ENCODE measurements at regions not wholly inside any gene's neighbourhood (a gene's known extent, or its start where the extent isn't known, plus 50 kb on each side); places are given as distances from the start of the nearest gene placed in this dataset.
"Not testable (repeated sequence)": the region's sequence is repeated elsewhere in the genome, so short reads cannot be mapped to it uniquely, and the experiment has no call there.

DNA sequence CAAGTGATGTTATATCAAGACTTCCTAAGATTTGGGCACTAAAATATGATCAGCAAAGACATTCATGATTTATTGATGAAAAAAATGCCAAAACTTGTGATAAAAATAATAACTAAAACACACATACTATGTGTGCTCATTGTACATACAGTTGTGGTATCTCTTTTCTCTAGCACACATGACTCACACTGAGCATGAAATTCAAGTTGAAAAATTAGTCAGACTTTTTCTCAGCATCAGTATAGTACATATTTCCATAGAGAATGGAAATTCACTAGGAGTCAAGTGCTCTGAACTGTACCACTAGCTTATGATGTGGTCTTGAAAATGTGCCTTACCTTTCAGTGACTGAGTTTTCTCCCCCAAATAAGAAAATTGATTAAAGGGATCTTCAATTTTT lies 471.8 kb upstream of the FLRT2 start:
- DNase-seq (ENCODE audit: low read depth): no peak
- TF ChIP-seq, protein P1, sequence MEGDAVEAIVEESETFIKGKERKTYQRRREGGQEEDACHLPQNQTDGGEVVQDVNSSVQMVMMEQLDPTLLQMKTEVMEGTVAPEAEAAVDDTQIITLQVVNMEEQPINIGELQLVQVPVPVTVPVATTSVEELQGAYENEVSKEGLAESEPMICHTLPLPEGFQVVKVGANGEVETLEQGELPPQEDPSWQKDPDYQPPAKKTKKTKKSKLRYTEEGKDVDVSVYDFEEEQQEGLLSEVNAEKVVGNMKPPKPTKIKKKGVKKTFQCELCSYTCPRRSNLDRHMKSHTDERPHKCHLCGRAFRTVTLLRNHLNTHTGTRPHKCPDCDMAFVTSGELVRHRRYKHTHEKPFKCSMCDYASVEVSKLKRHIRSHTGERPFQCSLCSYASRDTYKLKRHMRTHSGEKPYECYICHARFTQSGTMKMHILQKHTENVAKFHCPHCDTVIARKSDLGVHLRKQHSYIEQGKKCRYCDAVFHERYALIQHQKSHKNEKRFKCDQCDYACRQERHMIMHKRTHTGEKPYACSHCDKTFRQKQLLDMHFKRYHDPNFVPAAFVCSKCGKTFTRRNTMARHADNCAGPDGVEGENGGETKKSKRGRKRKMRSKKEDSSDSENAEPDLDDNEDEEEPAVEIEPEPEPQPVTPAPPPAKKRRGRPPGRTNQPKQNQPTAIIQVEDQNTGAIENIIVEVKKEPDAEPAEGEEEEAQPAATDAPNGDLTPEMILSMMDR (IDR thresholded peaks at IDR 0.05; ENCODE audit: insufficient read depth, low read depth, low read length, missing control alignments): no peak
- no peak overlapping the region for H3K4me3 ChIP-seq (ENCODE audit: low read depth, low read length)

DNA sequence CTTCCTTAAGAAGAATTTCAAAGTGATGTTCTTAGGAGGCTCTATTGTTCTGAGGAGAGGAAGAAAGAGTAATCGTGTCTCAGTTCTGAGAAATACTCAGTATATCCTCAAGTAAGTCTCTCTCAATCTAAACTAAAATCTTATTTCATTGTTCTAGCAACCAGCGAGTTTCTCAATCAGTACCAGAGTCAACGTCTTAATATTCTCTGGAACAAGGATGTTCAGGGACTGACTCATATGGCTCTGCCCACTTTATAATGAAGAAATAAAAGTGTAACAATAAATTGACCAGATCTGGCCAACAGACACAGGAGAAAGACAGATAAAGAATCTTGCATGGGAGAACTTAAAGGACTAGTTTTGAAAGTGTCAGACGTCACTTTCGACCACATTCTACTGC lies 469.8 kb upstream of the FLRT2 start:
- TF ChIP-seq, protein P1 (IDR thresholded peaks at IDR 0.05; ENCODE audit: insufficient read depth, low read depth, low read length, missing control alignments): no peak
- no peak for DNase-seq (ENCODE audit: low read depth)
- no peak overlapping the region for H3K4me3 ChIP-seq (ENCODE audit: low read depth, low read length)

DNA sequence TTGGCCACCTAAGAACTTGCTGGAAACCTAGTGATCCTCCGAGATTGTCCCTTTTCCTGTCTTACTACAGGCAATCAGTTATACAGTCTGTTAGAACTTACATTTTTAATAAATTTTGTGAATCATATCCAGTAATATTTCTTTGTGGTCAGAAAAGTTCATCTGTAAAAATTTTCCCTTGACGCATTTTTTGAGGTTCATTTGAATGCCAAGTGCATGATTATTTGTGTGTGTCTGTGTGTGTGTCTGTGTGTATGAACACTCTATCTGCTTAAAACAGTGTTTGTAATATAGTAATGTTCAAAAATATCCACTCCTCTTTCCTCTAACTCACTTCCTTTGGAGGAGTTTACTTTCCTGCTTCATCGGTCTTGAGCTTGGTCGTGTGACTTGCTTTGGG lies 468.7 kb upstream of the FLRT2 start:
- no peak for DNase-seq (ENCODE audit: low read depth)
- no peak overlapping the region for H3K4me3 ChIP-seq (ENCODE audit: low read depth, low read length)
- TF ChIP-seq, protein P1 (IDR thresholded peaks at IDR 0.05; ENCODE audit: insufficient read depth, low read depth, low read length, missing control alignments): no peak

DNA sequence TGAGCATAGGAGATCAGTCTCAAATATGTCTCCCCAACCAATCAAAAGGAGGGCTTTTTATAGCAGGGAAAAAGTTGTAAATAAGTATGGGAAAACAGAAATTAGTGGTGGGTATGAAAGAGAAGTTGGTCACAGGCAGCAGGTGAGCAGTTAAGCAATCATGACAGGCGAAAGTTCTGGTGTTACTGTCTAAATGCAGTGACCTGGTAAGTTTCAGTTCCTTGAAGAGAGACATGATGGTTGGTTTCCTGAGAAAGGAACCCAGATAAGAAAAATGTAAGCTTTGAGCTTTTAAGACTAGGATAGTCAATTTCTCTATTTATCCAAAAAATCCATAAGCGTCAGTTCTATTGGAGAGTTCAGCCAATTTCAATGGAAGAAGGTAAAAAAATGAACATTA lies 466.2 kb upstream of the FLRT2 start:
- DNase-seq (ENCODE audit: low read depth): no peak
- TF ChIP-seq, protein P1 (IDR thresholded peaks at IDR 0.05; ENCODE audit: insufficient read depth, low read depth, low read length, missing control alignments): no peak
- H3K4me3 ChIP-seq (ENCODE audit: low read depth, low read length): no peak overlapping the region

DNA sequence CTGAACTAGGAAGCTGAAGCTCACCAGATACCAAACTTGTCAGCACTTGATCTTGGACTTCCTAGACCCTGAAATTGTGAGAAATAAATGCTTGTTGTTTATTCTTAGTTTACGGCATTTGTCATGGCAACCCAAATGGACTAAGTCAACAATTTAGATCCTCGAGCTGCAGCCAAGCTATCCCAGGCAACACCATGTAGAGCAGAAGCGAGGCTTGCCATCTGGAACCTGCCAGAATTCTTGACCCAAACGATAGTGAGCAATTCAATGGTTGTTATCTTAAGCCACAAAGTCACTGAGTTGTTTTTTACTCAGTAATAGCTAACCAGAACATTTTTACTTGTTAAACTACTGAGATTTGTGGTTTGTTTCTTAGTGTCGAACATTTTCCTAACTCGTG lies 458.5 kb upstream of the FLRT2 start:
- no peak overlapping the region for H3K4me3 ChIP-seq (ENCODE audit: low read depth, low read length)
- DNase-seq (ENCODE audit: low read depth): no peak
- TF ChIP-seq, protein P1 (IDR thresholded peaks at IDR 0.05; ENCODE audit: insufficient read depth, low read depth, low read length, missing control alignments): no peak

DNA sequence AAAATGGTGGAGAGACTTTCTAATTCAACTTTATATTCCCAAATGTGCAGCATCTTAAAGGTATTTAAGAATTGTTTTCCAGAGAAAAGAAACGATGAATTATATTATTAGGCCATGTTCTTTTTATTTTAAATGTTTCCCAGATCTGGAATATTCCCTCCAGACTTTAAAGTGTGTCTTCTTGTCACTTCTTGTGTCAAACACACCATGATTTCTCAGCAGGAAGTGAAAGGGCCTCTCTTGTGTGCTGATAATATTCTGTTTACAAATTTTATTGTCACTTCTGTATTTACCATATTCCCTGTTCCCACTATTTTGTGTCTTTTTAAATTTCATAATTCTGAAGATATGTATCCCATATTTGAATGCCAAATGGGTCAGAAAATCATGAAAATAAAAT lies 455.0 kb upstream of the FLRT2 start:
- TF ChIP-seq, protein P1 (IDR thresholded peaks at IDR 0.05; ENCODE audit: insufficient read depth, low read depth, low read length, missing control alignments): no peak
- H3K4me3 ChIP-seq (ENCODE audit: low read depth, low read length): no peak overlapping the region
- DNase-seq (ENCODE audit: low read depth): no peak

DNA sequence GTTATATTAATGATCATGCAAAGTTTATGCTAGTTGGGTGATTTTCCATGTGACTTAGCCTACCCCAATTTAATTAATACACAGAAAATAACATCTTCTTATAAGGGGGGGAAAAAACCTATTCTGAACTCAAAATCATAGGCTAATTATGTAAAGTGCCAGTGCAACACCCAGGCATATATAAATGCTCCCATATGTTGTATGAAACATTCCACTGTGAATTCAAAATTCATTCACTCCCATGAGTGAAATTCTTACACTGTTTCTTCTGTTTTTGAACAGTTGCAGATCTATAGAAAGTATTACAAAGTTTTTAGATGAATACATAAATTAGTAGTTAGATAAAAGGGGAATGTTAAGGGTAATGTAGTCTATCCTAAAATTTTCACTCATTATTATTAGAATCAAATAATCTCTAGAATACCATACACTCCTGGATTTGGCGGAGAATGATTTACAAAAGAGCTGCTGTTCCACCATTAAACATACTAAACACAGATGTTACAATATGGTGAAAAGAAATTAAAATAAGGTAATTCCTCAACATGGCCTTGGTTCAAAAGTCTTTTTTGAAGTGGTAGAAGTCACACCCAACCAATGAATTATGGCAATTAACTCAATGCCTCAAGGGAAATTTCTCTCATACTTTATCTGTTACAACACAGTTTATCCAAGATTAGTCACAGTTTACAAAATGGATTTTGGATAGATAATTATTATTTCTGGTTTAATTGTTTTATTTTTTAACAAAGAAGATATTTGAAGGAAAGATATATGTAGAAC lies 454.1 kb upstream of the FLRT2 start:
- TF ChIP-seq, protein P1 (IDR thresholded peaks at IDR 0.05; ENCODE audit: insufficient read depth, low read depth, low read length, missing control alignments): no peak
- H3K4me3 ChIP-seq (ENCODE audit: low read depth, low read length): no peak overlapping the region
- no peak for DNase-seq (ENCODE audit: low read depth)

DNA sequence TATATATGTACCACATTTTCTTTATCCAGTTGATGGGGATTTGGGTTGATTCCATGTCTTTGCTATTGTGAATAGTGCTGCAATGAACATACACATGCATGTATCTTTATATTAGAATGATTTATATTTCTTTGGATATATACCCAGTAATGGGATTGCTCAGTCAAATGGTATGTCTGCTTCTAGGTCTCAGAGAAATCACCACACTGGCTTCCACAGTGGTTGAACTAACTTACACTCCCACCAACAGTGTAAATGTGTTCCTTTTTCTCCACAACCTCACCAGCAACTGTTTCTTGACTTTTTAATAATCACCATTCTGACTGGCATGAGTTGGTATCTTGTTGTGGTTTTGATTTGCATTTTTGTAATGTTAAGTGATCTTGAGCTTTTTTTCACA lies 452.2 kb upstream of the FLRT2 start:
- not testable (repeated sequence) for H3K4me3 ChIP-seq (ENCODE audit: low read depth, low read length); DNase-seq (ENCODE audit: low read depth)

Data from GM12865 (cell line).